ENCODE measurements at regions not wholly inside any gene's neighbourhood (a gene's known extent, or its start where the extent isn't known, plus 50 kb on each side); places are given as distances from the start of the nearest gene placed in this dataset.
"Not testable (repeated sequence)": the region's sequence is repeated elsewhere in the genome, so short reads cannot be mapped to it uniquely, and the experiment has no call there.

- no peak for DNase-seq (ENCODE audit: extremely low read depth, low read depth)
- TF ChIP-seq, protein P1, sequence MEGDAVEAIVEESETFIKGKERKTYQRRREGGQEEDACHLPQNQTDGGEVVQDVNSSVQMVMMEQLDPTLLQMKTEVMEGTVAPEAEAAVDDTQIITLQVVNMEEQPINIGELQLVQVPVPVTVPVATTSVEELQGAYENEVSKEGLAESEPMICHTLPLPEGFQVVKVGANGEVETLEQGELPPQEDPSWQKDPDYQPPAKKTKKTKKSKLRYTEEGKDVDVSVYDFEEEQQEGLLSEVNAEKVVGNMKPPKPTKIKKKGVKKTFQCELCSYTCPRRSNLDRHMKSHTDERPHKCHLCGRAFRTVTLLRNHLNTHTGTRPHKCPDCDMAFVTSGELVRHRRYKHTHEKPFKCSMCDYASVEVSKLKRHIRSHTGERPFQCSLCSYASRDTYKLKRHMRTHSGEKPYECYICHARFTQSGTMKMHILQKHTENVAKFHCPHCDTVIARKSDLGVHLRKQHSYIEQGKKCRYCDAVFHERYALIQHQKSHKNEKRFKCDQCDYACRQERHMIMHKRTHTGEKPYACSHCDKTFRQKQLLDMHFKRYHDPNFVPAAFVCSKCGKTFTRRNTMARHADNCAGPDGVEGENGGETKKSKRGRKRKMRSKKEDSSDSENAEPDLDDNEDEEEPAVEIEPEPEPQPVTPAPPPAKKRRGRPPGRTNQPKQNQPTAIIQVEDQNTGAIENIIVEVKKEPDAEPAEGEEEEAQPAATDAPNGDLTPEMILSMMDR (IDR thresholded peaks at IDR 0.05; ENCODE audit: low read depth, low read length), result no peak
Observed at GRCh38 chr4:24192018-24192641, 302.3 kb upstream of the PPARGC1A start.

- TF ChIP-seq, protein P1 (IDR thresholded peaks at IDR 0.05; ENCODE audit: low read depth, low read length), result no peak
- DNase-seq (ENCODE audit: extremely low read depth, low read depth), result no peak
Observed at GRCh38 chr4:24190761-24191695, 301.2 kb upstream of the PPARGC1A start.

DNA sequence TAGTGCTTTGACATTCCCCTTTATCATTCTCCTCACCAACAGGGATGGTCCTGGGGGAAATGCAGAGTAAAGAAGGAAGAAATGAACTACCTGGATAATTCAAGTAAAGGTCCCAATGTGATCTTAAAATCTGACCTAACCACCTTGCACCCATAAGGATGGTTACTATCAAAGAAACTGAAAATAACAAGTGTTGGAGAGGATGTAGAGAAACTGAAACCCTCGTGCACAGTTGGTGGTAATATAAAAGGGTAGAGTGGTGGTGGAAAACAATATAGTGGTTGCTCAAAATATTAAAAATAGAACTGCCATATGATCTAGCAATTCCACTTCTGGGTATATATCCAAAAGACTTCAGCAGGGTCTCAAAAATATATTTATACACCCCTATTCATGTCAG is 298.6 kb upstream of the PPARGC1A start:
- DNase-seq (ENCODE audit: extremely low read depth, low read depth), result no peak
- TF ChIP-seq, protein P1 (IDR thresholded peaks at IDR 0.05; ENCODE audit: low read depth, low read length), result no peak

GRCh38 chr4:24186466-24186865 is 296.6 kb upstream of the PPARGC1A start:
- no peak for DNase-seq (ENCODE audit: extremely low read depth, low read depth)
- TF ChIP-seq, protein P1 (IDR thresholded peaks at IDR 0.05; ENCODE audit: low read depth, low read length), result no peak

DNA sequence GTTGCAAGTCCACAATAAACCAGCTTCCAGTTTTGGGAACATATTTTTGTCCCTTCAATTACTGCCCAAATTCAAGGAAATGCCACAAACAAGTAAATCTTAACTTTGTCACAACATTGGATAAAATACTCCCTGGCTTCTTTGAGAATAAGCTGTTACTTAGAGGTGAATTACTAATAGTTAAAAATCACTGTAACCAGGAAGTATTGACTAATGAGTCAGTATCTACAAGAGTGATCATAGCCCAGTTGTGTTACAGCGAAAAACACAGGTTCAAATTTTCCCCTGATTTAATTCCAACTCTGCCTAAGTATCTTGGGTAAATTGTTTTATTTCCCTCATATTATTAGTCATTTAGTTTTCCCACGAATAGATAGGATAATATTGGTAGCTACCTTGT is 291.2 kb upstream of the PPARGC1A start:
- no peak for DNase-seq (ENCODE audit: extremely low read depth, low read depth)
- TF ChIP-seq, protein P1 (IDR thresholded peaks at IDR 0.05; ENCODE audit: low read depth, low read length), result no peak

- TF ChIP-seq, protein P1 (IDR thresholded peaks at IDR 0.05; ENCODE audit: low read depth, low read length), result no peak
- no peak for DNase-seq (ENCODE audit: extremely low read depth, low read depth)
Observed at GRCh38 chr4:24180586-24180985, 290.7 kb upstream of the PPARGC1A start.

DNA sequence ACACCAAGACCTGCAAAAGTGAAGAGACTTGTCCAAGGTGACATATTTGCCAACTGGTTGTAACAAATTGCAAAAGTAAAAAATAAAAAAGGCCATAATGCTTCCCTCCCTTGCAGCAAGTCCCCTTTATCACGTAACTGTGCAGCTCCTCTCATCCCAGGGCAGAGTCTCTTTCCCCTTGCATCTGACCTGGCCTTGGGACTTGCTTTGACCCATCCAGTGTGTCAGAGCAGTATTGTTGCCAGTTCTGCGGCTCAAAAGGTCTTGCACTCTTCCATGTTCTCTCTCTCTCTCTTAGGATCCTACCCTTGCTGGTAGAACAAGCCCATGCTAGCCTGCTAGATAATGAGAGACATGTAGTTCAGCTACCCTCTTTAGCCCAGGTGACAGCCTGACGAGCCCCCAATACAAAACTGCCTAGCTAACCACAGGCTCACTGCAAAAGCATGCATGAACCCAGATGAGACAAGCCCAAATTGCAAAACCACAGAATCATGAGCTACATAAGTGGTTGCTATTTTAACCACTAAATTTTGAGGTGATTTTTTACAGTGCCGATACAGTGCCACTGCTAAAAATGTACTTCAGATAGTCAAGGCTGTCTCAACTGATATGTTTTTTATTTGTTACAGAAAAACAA is 289.5 kb upstream of the PPARGC1A start:
- TF ChIP-seq, protein P1 (IDR thresholded peaks at IDR 0.05; ENCODE audit: low read depth, low read length), result no peak
- no peak for DNase-seq (ENCODE audit: extremely low read depth, low read depth)

GRCh38 chr4:24177443-24177842 is 287.6 kb upstream of the PPARGC1A start:
- not testable (repeated sequence) for DNase-seq (ENCODE audit: extremely low read depth, low read depth)
